ENCODE measurements at regions not wholly inside any gene's neighbourhood (a gene's known extent, or its start where the extent isn't known, plus 50 kb on each side); places are given as distances from the start of the nearest gene placed in this dataset.

GRCh38 chr6:26280407-26280806, 84.6 kb upstream of the BTN3A2 start:
- ChIA-PET POLR2A (no interaction called here), CTCF (no interaction called here)
- peaks cover 15% of the 10 kb centered on the region; the same call in 2 of the 3 replicates for H3K4me1 ChIP-seq
- no peak overlapping the region for H3K4me2 ChIP-seq
- TF ChIP-seq POLR2A (IDR thresholded peaks at IDR 0.05; ENCODE audit: low read length) (no peak), HOXB13 (CRISPR knock-in tag; IDR thresholded peaks at IDR 0.05; ENCODE audit: low read depth) (no peak), RARB (CRISPR knock-in tag; IDR thresholded peaks at IDR 0.05) (no peak), CEBPB (IDR thresholded peaks at IDR 0.05) (no peak), EP300 (IDR thresholded peaks at IDR 0.05) (no peak), FOXS1 (CRISPR knock-in tag; IDR thresholded peaks at IDR 0.05) (no peak), GATA3 (IDR thresholded peaks at IDR 0.05; ENCODE audit: borderline replicate concordance) (no peak), ZNF302 (CRISPR knock-in tag; IDR thresholded peaks at IDR 0.05) (no peak), HOXB5 (CRISPR knock-in tag; IDR thresholded peaks at IDR 0.05) (no peak)
- TF ChIP-seq, protein P1, sequence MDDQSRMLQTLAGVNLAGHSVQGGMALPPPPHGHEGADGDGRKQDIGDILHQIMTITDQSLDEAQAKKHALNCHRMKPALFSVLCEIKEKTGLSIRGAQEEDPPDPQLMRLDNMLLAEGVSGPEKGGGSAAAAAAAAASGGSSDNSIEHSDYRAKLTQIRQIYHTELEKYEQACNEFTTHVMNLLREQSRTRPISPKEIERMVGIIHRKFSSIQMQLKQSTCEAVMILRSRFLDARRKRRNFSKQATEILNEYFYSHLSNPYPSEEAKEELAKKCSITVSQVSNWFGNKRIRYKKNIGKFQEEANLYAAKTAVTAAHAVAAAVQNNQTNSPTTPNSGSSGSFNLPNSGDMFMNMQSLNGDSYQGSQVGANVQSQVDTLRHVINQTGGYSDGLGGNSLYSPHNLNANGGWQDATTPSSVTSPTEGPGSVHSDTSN (IDR thresholded peaks at IDR 0.05), result no peak
- no peak for DNase-seq (ENCODE audit: low read depth in 1 of 2, low spot score in 1 of 2)
- 89% methylated on average over 1 of the region's 1 CpG for WGBS (ENCODE audit: missing lambda C conversion rate)
- peak overlapping the region in 1 of 2 experiments; percentile 21; a peak in 1 of 6 replicates for H3K27ac ChIP-seq
- H3K4me3 ChIP-seq, result no peak overlapping the region
- FAIRE-seq, result no peak
- no peaks in the 10 kb centered on the region for H3K9me3 ChIP-seq
- no peak for ATAC-seq

DNA sequence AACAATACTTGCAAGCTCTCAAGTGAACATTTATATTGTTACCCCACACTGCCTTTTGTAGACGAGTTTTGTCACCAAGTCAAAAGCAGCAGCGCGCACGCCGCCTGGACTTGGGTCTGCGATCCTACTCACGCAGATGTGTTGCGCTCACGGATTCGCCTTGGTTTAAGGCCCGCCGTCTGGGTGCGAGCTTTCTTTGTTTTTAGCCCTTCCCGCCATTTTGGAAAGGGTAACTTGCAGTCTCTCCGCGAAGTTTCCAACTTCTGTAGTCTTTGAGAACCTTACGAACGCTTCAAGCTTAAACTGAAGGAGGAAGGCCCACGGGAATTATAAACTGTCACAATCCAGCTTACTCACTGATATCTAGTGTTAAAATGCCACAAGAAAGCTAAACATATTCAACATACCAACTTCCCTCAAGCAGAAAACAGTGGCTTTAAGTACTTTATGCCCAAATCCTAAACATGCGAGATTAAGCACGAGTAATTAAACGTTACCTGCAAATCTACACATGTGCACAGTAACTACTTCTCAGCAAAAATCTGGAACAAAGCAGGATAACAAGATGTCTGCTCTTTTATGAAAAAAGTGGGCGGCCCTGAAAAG, 80.4 kb upstream of the BTN3A2 start:
- DNase-seq (ENCODE audit: low read depth in 1 of 2, low spot score in 1 of 2) (peak in 1 of 2 experiments; percentile 72), FAIRE-seq (no peak), ATAC-seq (peak; percentile 28 to 38; a peak in 3 of 6 replicates)
- H3K4me3 ChIP-seq, result peak overlapping the region; percentile 64
- peak overlapping the region; percentile 76 for H3K4me2 ChIP-seq
- TF ChIP-seq, protein P2, sequence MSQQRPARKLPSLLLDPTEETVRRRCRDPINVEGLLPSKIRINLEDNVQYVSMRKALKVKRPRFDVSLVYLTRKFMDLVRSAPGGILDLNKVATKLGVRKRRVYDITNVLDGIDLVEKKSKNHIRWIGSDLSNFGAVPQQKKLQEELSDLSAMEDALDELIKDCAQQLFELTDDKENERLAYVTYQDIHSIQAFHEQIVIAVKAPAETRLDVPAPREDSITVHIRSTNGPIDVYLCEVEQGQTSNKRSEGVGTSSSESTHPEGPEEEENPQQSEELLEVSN (IDR thresholded peaks at IDR 0.05; ENCODE audit: borderline replicate concordance, low read depth), result peak; percentile 59; the same call in 1 of the 2 replicates
- TF ChIP-seq, protein P3, sequence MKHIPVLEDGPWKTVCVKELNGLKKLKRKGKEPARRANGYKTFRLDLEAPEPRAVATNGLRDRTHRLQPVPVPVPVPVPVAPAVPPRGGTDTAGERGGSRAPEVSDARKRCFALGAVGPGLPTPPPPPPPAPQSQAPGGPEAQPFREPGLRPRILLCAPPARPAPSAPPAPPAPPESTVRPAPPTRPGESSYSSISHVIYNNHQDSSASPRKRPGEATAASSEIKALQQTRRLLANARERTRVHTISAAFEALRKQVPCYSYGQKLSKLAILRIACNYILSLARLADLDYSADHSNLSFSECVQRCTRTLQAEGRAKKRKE (CRISPR knock-in tag; IDR thresholded peaks at IDR 0.05; ENCODE audit: low read depth), result 0 out of 2 replicates have a peak, but pooled peaks have one; percentile 16
- TF ChIP-seq FOSB (CRISPR knock-in tag; IDR thresholded peaks at IDR 0.05) (peak; percentile 86; the same call in 1 of the 2 replicates), SMC3 (IDR thresholded peaks at IDR 0.05) (no peak), HOXA7 (CRISPR knock-in tag; IDR thresholded peaks at IDR 0.05) (peak; percentile 46; the same call in 1 of the 2 replicates), USF2 (IDR thresholded peaks at IDR 0.05) (no peak), POLR2A (IDR thresholded peaks at IDR 0.05; ENCODE audit: low read length) (peak; percentile 33; the same call in 1 of the 2 replicates)
- under 1% methylated on average over 23 of the region's 23 CpGs for WGBS (ENCODE audit: missing lambda C conversion rate)
- ChIA-PET POLR2A (interaction anchor here (0.8 to 3.0 kb wide), 13 partner anchors 11 to 161 kb away, joined by 3 to 53 read pairs (median 7); a partner anchor contains a TSS), CTCF (interaction anchor here (0.6 to 1.6 kb wide), 4 partner anchors 10 to 284 kb away, joined by 3 to 6 read pairs (median 4); a partner anchor contains a TSS)
- H3K4me1 ChIP-seq, result peaks cover 34% of the 10 kb centered on the region
- H3K9me3 ChIP-seq, result no peaks in the 10 kb centered on the region
- H3K27ac ChIP-seq, result peak overlapping the region; percentile 93 to 94

- Histone ChIP-seq H3K9me3 (no peaks in the 10 kb centered on the region), H3K4me1 (peaks cover 34% of the 10 kb centered on the region), H3K4me3 (peak overlapping the region; percentile 64), H3K27ac (peak overlapping the region; percentile 93 to 94), H3K4me2 (peak overlapping the region; percentile 76)
- peak; percentile 65 to 99 for DNase-seq (ENCODE audit: low read depth in 1 of 2, low spot score in 1 of 2)
- no peak for FAIRE-seq
- WGBS (ENCODE audit: missing lambda C conversion rate), result 1% methylated on average over 39 of the region's 53 CpGs
- ChIA-PET POLR2A (interaction anchor here (0.5 to 3.0 kb wide), 19 partner anchors 12 to 1263 kb away, joined by 3 to 53 read pairs (median 5); a partner anchor contains a TSS), CTCF (interaction anchor here (1.3 to 1.6 kb wide), 3 partner anchors 10 to 310 kb away, joined by 4 to 6 read pairs (median 4); a partner anchor contains a TSS)
- peak; percentile 81 to 90 for ATAC-seq
- TF ChIP-seq ZNF302 (CRISPR knock-in tag; IDR thresholded peaks at IDR 0.05) (no peak), MYC (IDR thresholded peaks at IDR 0.05; ENCODE audit: borderline replicate concordance, low read length) (no peak), NFE2L2 (conservative IDR thresholded peaks at IDR 0.05; ENCODE audit: low read length) (peak; percentile 56; the same call in 1 of the 2 replicates), ZFP36 (IDR thresholded peaks at IDR 0.05; ENCODE audit: borderline replicate concordance, partially characterized antibody) (no peak), FOSL2 (IDR thresholded peaks at IDR 0.05) (no peak), FOSL2 (CRISPR knock-in tag; IDR thresholded peaks at IDR 0.05) (peak; percentile 89), JUN (IDR thresholded peaks at IDR 0.05) (peak; percentile 99), FOSB (CRISPR knock-in tag; IDR thresholded peaks at IDR 0.05) (0 out of 2 replicates have a peak, but pooled peaks have one; percentile 55), SREBF2 (IDR thresholded peaks at IDR 0.05) (no peak), RNF2 (IDR thresholded peaks at IDR 0.05; ENCODE audit: borderline replicate concordance, low read depth) (no peak), RARB (CRISPR knock-in tag; IDR thresholded peaks at IDR 0.05) (peak; percentile 94), TFCP2L1 (CRISPR knock-in tag; IDR thresholded peaks at IDR 0.05) (peak; percentile 92)
- TF ChIP-seq, protein P4, sequence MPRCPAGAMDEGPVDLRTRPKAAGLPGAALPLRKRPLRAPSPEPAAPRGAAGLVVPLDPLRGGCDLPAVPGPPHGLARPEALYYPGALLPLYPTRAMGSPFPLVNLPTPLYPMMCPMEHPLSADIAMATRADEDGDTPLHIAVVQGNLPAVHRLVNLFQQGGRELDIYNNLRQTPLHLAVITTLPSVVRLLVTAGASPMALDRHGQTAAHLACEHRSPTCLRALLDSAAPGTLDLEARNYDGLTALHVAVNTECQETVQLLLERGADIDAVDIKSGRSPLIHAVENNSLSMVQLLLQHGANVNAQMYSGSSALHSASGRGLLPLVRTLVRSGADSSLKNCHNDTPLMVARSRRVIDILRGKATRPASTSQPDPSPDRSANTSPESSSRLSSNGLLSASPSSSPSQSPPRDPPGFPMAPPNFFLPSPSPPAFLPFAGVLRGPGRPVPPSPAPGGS (IDR thresholded peaks at IDR 0.05), result peak; percentile 98
- TF ChIP-seq, protein P5, sequence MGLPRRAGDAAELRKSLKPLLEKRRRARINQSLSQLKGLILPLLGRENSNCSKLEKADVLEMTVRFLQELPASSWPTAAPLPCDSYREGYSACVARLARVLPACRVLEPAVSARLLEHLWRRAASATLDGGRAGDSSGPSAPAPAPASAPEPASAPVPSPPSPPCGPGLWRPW (IDR thresholded peaks at IDR 0.05), result no peak
Measured at GRCh38 chr6:26285143-26286134, 79.6 kb upstream of the BTN3A2 start.

Measured in A549 (cell line).